ENCODE measurements at regions not wholly inside any gene's neighbourhood (a gene's known extent, or its start where the extent isn't known, plus 50 kb on each side); places are given as distances from the start of the nearest gene placed in this dataset.

GRCh38 chr2:84212611-84213314 is 246.3 kb downstream of the SUCLG1 start:
- Histone ChIP-seq H3K9ac (ENCODE audit: low read length) (no peak overlapping the region), H3K9me3 (ENCODE audit: control insufficient read depth, low read length) (no peaks in the 10 kb centered on the region), H3K4me3 (ENCODE audit: low read length) (no peak overlapping the region), H3K27me3 (replicated peaks; ENCODE audit: control insufficient read depth, insufficient read depth, low read length) (no peaks in the 10 kb centered on the region), H3K36me3 (ENCODE audit: control insufficient read depth, insufficient read depth, low read length, severe bottlenecking) (no peaks in the 10 kb centered on the region), H3K4me1 (ENCODE audit: control insufficient read depth, insufficient read depth, low read length) (no peaks in the 10 kb centered on the region)
- no peak for DNase-seq (ENCODE audit: low read depth)

- no peak for DNase-seq (ENCODE audit: low read depth)
- Histone ChIP-seq H3K9ac (ENCODE audit: low read length) (no peak overlapping the region), H3K27me3 (replicated peaks; ENCODE audit: control insufficient read depth, insufficient read depth, low read length) (no peaks in the 10 kb centered on the region), H3K4me3 (ENCODE audit: low read length) (no peak overlapping the region), H3K9me3 (ENCODE audit: control insufficient read depth, low read length) (no peaks in the 10 kb centered on the region), H3K4me1 (ENCODE audit: control insufficient read depth, insufficient read depth, low read length) (no peaks in the 10 kb centered on the region), H3K36me3 (ENCODE audit: control insufficient read depth, insufficient read depth, low read length, severe bottlenecking) (no peaks in the 10 kb centered on the region)
Observed at GRCh38 chr2:84209941-84210340, 249.1 kb downstream of the SUCLG1 start.

GRCh38 chr2:84204995-84205394 is 254.1 kb downstream of the SUCLG1 start:
- Histone ChIP-seq H3K27me3 (replicated peaks; ENCODE audit: control insufficient read depth, insufficient read depth, low read length) (no peaks in the 10 kb centered on the region), H3K9ac (ENCODE audit: low read length) (no peak overlapping the region), H3K4me1 (ENCODE audit: control insufficient read depth, insufficient read depth, low read length) (no peaks in the 10 kb centered on the region), H3K4me3 (ENCODE audit: low read length) (no peak overlapping the region), H3K9me3 (ENCODE audit: control insufficient read depth, low read length) (no peaks in the 10 kb centered on the region), H3K36me3 (ENCODE audit: control insufficient read depth, insufficient read depth, low read length, severe bottlenecking) (no peaks in the 10 kb centered on the region)
- DNase-seq (ENCODE audit: low read depth): no peak

GRCh38 chr2:84202166-84202565 is 256.9 kb downstream of the SUCLG1 start:
- no peaks in the 10 kb centered on the region for H3K27me3 ChIP-seq (replicated peaks; ENCODE audit: control insufficient read depth, insufficient read depth, low read length)
- H3K4me1 ChIP-seq (ENCODE audit: control insufficient read depth, insufficient read depth, low read length): no peaks in the 10 kb centered on the region
- DNase-seq (ENCODE audit: low read depth): no peak
- H3K36me3 ChIP-seq (ENCODE audit: control insufficient read depth, insufficient read depth, low read length, severe bottlenecking): no peaks in the 10 kb centered on the region
- H3K9me3 ChIP-seq (ENCODE audit: control insufficient read depth, low read length): no peaks in the 10 kb centered on the region
- no peak overlapping the region for H3K9ac ChIP-seq (ENCODE audit: low read length)
- H3K4me3 ChIP-seq (ENCODE audit: low read length): no peak overlapping the region

- Histone ChIP-seq H3K27me3 (replicated peaks; ENCODE audit: control insufficient read depth, insufficient read depth, low read length) (no peaks in the 10 kb centered on the region), H3K4me1 (ENCODE audit: control insufficient read depth, insufficient read depth, low read length) (no peaks in the 10 kb centered on the region), H3K4me3 (ENCODE audit: low read length) (no peak overlapping the region), H3K36me3 (ENCODE audit: control insufficient read depth, insufficient read depth, low read length, severe bottlenecking) (no peaks in the 10 kb centered on the region), H3K9ac (ENCODE audit: low read length) (no peak overlapping the region), H3K9me3 (ENCODE audit: control insufficient read depth, low read length) (no peaks in the 10 kb centered on the region)
- no peak for DNase-seq (ENCODE audit: low read depth)
Observed at GRCh38 chr2:84201158-84201557, 257.9 kb downstream of the SUCLG1 start.

GRCh38 chr2:84197901-84198300 is 261.2 kb downstream of the SUCLG1 start:
- Histone ChIP-seq H3K27me3 (replicated peaks; ENCODE audit: control insufficient read depth, insufficient read depth, low read length) (no peaks in the 10 kb centered on the region), H3K9me3 (ENCODE audit: control insufficient read depth, low read length) (no peaks in the 10 kb centered on the region), H3K4me3 (ENCODE audit: low read length) (no peak overlapping the region), H3K9ac (ENCODE audit: low read length) (no peak overlapping the region), H3K36me3 (ENCODE audit: control insufficient read depth, insufficient read depth, low read length, severe bottlenecking) (no peaks in the 10 kb centered on the region), H3K4me1 (ENCODE audit: control insufficient read depth, insufficient read depth, low read length) (no peaks in the 10 kb centered on the region)
- no peak for DNase-seq (ENCODE audit: low read depth)

GRCh38 chr2:84194949-84195644 is 264.0 kb downstream of the SUCLG1 start:
- no peaks in the 10 kb centered on the region for H3K9me3 ChIP-seq (ENCODE audit: control insufficient read depth, low read length)
- H3K36me3 ChIP-seq (ENCODE audit: control insufficient read depth, insufficient read depth, low read length, severe bottlenecking): no peaks in the 10 kb centered on the region
- H3K27me3 ChIP-seq (replicated peaks; ENCODE audit: control insufficient read depth, insufficient read depth, low read length): no peaks in the 10 kb centered on the region
- H3K4me3 ChIP-seq (ENCODE audit: low read length): no peak overlapping the region
- no peaks in the 10 kb centered on the region for H3K4me1 ChIP-seq (ENCODE audit: control insufficient read depth, insufficient read depth, low read length)
- H3K9ac ChIP-seq (ENCODE audit: low read length): no peak overlapping the region
- DNase-seq (ENCODE audit: low read depth): no peak

GRCh38 chr2:84194181-84194580 is 264.9 kb downstream of the SUCLG1 start:
- H3K9me3 ChIP-seq (ENCODE audit: control insufficient read depth, low read length): no peaks in the 10 kb centered on the region
- no peaks in the 10 kb centered on the region for H3K27me3 ChIP-seq (replicated peaks; ENCODE audit: control insufficient read depth, insufficient read depth, low read length)
- H3K9ac ChIP-seq (ENCODE audit: low read length): no peak overlapping the region
- no peaks in the 10 kb centered on the region for H3K4me1 ChIP-seq (ENCODE audit: control insufficient read depth, insufficient read depth, low read length)
- no peak overlapping the region for H3K4me3 ChIP-seq (ENCODE audit: low read length)
- H3K36me3 ChIP-seq (ENCODE audit: control insufficient read depth, insufficient read depth, low read length, severe bottlenecking): no peaks in the 10 kb centered on the region
- no peak for DNase-seq (ENCODE audit: low read depth)

GRCh38 chr2:84187258-84187657 is 271.8 kb downstream of the SUCLG1 start:
- Histone ChIP-seq H3K9me3 (ENCODE audit: control insufficient read depth, low read length) (no peaks in the 10 kb centered on the region), H3K36me3 (ENCODE audit: control insufficient read depth, insufficient read depth, low read length, severe bottlenecking) (no peaks in the 10 kb centered on the region), H3K4me3 (ENCODE audit: low read length) (no peak overlapping the region), H3K27me3 (replicated peaks; ENCODE audit: control insufficient read depth, insufficient read depth, low read length) (no peaks in the 10 kb centered on the region), H3K9ac (ENCODE audit: low read length) (no peak overlapping the region), H3K4me1 (ENCODE audit: control insufficient read depth, insufficient read depth, low read length) (no peaks in the 10 kb centered on the region)
- no peak for DNase-seq (ENCODE audit: low read depth)

GRCh38 chr2:84181927-84182326 is 277.2 kb downstream of the SUCLG1 start:
- Histone ChIP-seq H3K9me3 (ENCODE audit: control insufficient read depth, low read length) (no peaks in the 10 kb centered on the region), H3K27me3 (replicated peaks; ENCODE audit: control insufficient read depth, insufficient read depth, low read length) (no peaks in the 10 kb centered on the region), H3K36me3 (ENCODE audit: control insufficient read depth, insufficient read depth, low read length, severe bottlenecking) (no peaks in the 10 kb centered on the region), H3K4me1 (ENCODE audit: control insufficient read depth, insufficient read depth, low read length) (no peaks in the 10 kb centered on the region), H3K9ac (ENCODE audit: low read length) (no peak overlapping the region), H3K4me3 (ENCODE audit: low read length) (no peak overlapping the region)
- DNase-seq (ENCODE audit: low read depth): no peak

- Histone ChIP-seq H3K9ac (ENCODE audit: low read length) (no peak overlapping the region), H3K9me3 (ENCODE audit: control insufficient read depth, low read length) (no peaks in the 10 kb centered on the region), H3K4me3 (ENCODE audit: low read length) (no peak overlapping the region), H3K36me3 (ENCODE audit: control insufficient read depth, insufficient read depth, low read length, severe bottlenecking) (no peaks in the 10 kb centered on the region), H3K27me3 (replicated peaks; ENCODE audit: control insufficient read depth, insufficient read depth, low read length) (no peaks in the 10 kb centered on the region), H3K4me1 (ENCODE audit: control insufficient read depth, insufficient read depth, low read length) (no peaks in the 10 kb centered on the region)
- DNase-seq (ENCODE audit: low read depth): no peak
Observed at GRCh38 chr2:84177733-84178132, 281.3 kb downstream of the SUCLG1 start.
